ENCODE measurements at regions not wholly inside any gene's neighbourhood (a gene's known extent, or its start where the extent isn't known, plus 50 kb on each side); places are given as distances from the start of the nearest gene placed in this dataset.

DNA sequence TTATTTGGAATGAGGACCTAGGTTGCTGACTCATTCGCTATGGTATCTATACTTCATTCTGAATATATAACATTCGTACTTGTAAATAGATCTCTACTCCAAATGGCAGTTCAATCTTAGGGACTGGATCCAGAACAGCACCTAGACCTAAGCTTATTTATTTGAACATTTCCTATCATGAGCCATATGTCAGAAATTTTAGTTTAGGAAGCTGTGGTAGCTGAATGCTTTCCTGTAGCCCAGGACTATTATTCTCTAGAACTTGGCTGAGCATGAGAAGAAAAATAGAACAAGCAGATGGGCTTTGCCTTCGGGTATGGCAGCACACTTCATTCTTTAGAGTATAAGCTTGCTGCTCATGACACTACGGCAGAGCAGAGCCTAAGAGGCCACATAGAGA lies 1114.4 kb upstream of the B3GALT2 start:
- DNase-seq (ENCODE audit: low spot score in 2 of 2): no peak
- Histone ChIP-seq H3K27ac (no peak overlapping the region), H3K4me1 (no peaks in the 10 kb centered on the region), H3K4me3 (no peak overlapping the region), H3K27me3 (no peaks in the 10 kb centered on the region), H3K9me3 (no peaks in the 10 kb centered on the region), H3K36me3 (no peaks in the 10 kb centered on the region)
- WGBS, 2 donors: 77 to 85% methylated on average over 4 of the region's 4 CpGs
- TF ChIP-seq POLR2A (IDR thresholded peaks at IDR 0.05) (no peak), EP300 (IDR thresholded peaks at IDR 0.05) (no peak)
- TF ChIP-seq, protein P1, sequence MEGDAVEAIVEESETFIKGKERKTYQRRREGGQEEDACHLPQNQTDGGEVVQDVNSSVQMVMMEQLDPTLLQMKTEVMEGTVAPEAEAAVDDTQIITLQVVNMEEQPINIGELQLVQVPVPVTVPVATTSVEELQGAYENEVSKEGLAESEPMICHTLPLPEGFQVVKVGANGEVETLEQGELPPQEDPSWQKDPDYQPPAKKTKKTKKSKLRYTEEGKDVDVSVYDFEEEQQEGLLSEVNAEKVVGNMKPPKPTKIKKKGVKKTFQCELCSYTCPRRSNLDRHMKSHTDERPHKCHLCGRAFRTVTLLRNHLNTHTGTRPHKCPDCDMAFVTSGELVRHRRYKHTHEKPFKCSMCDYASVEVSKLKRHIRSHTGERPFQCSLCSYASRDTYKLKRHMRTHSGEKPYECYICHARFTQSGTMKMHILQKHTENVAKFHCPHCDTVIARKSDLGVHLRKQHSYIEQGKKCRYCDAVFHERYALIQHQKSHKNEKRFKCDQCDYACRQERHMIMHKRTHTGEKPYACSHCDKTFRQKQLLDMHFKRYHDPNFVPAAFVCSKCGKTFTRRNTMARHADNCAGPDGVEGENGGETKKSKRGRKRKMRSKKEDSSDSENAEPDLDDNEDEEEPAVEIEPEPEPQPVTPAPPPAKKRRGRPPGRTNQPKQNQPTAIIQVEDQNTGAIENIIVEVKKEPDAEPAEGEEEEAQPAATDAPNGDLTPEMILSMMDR (IDR thresholded peaks at IDR 0.05): no peak

DNA sequence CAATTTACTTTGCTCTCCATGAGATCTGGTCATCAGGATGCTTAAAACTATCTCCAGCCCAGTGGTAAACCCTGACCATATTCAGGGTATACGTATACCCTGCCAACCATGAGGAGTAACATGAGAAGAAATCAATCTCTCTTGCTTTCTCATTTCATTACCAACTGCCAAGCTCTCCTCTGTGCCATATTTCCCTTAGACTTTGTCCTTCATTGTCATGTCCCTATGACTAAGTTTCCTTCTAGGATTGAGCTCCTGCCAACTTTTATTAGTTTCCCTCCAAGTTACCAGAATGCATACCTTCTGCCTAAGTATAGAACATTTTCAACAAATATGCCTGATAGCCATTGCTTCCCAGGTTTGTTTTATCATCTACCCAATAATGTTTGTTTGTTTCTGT lies 1113.9 kb upstream of the B3GALT2 start:
- TF ChIP-seq EP300 (IDR thresholded peaks at IDR 0.05) (no peak), POLR2A (IDR thresholded peaks at IDR 0.05) (no peak)
- TF ChIP-seq, protein P1 (IDR thresholded peaks at IDR 0.05): no peak
- Histone ChIP-seq H3K27ac (no peak overlapping the region), H3K27me3 (no peaks in the 10 kb centered on the region), H3K9me3 (no peaks in the 10 kb centered on the region), H3K4me3 (no peak overlapping the region), H3K4me1 (no peaks in the 10 kb centered on the region), H3K36me3 (no peaks in the 10 kb centered on the region)
- 80 to 90% methylated on average over 1 of the region's 1 CpG for WGBS, 2 donors
- no peak for DNase-seq (ENCODE audit: low spot score in 2 of 2)

DNA sequence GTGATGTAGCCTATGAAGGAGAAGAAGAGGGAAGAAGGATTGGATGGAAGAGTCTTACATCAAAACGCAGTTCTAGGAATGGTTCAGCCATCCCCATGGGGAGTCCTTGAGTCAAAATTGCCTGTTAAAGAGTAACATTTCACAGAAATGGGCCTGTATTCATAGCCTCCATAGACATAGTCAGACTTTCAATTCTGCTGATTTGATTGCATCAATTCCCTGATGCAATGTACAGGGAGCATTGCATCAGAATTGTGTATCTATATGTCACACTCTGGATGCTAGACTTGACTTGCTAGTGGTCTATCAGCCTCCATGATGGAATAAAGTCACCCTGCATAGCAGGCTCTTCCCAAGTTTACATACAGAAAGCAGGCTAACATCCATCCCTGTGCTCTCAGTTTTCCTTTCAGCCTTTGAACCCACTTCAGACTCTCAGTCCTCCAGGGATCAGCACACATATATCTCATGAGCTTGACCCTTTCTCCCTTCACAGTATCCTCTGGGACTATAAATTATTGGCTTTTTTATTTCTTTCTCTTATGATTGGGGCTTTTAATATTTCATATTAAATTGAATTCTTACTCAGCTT lies 1111.7 kb upstream of the B3GALT2 start:
- no peaks in the 10 kb centered on the region for H3K4me1 ChIP-seq
- TF ChIP-seq POLR2A (IDR thresholded peaks at IDR 0.05): no peak
- no peak for TF ChIP-seq EP300 (IDR thresholded peaks at IDR 0.05)
- TF ChIP-seq, protein P1 (IDR thresholded peaks at IDR 0.05): no peak

DNA sequence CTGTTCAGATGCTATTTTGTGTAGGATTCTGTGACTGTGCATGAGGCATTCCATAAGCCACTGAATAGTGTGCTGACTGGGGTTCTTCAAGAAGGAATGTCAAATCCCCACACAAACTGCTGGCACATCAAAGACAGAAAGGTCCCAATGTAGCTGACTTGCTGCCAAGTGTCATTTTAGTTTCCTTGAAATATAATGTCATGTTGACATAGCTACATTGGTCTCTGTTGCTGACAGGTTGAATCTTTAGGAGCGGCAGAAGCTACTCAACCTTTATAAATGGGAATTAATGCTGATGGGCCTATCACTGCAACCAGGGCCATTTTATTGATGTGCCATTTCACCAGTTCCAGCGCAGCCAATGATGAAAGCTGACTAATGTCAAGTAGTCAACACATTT lies 1110.7 kb upstream of the B3GALT2 start:
- H3K4me3 ChIP-seq: no peak overlapping the region
- TF ChIP-seq POLR2A (IDR thresholded peaks at IDR 0.05): no peak
- no peak for TF ChIP-seq EP300 (IDR thresholded peaks at IDR 0.05)
- TF ChIP-seq, protein P1 (IDR thresholded peaks at IDR 0.05): no peak
- no peaks in the 10 kb centered on the region for H3K36me3 ChIP-seq
- DNase-seq (ENCODE audit: low spot score in 2 of 2): no peak
- no peaks in the 10 kb centered on the region for H3K4me1 ChIP-seq
- H3K9me3 ChIP-seq: no peaks in the 10 kb centered on the region
- no peak overlapping the region for H3K27ac ChIP-seq
- no peaks in the 10 kb centered on the region for H3K27me3 ChIP-seq
- 94 to 98% methylated on average over 2 of the region's 2 CpGs for WGBS, 2 donors

More for the DNA sequence above, 1111.7 kb upstream of the B3GALT2 start:
- no peaks in the 10 kb centered on the region for H3K27me3 ChIP-seq
- no peak for DNase-seq (ENCODE audit: low spot score in 2 of 2)
- no peak overlapping the region for H3K27ac ChIP-seq
- 94 to 100% methylated on average over 1 of the region's 1 CpG for WGBS, 2 donors
- H3K4me3 ChIP-seq: no peak overlapping the region
- no peaks in the 10 kb centered on the region for H3K36me3 ChIP-seq
- H3K9me3 ChIP-seq: no peaks in the 10 kb centered on the region

DNA sequence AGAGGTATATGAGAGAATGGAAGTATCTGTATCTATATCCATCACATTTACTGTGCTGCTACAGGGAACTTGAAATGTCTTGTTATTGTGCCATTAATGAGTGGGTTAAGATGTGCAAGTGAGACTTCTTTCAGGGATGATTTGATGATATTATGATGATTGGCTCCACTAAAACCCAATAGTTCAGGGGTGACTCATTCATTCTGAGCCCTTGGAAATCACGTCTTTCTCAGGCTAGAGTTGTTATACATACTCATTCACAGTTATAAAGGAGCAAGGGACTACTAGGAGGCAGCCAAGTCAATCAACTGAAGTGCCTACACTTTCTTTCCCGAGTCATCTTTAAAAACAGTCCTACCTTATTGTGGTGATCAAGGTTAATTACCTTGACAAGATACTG lies 1109.8 kb upstream of the B3GALT2 start:
- no peak overlapping the region for H3K27ac ChIP-seq
- no peaks in the 10 kb centered on the region for H3K9me3 ChIP-seq
- H3K4me3 ChIP-seq: no peak overlapping the region
- no peaks in the 10 kb centered on the region for H3K27me3 ChIP-seq
- TF ChIP-seq EP300 (IDR thresholded peaks at IDR 0.05): no peak
- no peaks in the 10 kb centered on the region for H3K36me3 ChIP-seq
- 67 to 72% methylated on average over 2 of the region's 2 CpGs for whole genome bisulfite sequencing, 2 donors
- DNase-seq (ENCODE audit: low spot score in 2 of 2): no peak
- no peaks in the 10 kb centered on the region for H3K4me1 ChIP-seq

DNA sequence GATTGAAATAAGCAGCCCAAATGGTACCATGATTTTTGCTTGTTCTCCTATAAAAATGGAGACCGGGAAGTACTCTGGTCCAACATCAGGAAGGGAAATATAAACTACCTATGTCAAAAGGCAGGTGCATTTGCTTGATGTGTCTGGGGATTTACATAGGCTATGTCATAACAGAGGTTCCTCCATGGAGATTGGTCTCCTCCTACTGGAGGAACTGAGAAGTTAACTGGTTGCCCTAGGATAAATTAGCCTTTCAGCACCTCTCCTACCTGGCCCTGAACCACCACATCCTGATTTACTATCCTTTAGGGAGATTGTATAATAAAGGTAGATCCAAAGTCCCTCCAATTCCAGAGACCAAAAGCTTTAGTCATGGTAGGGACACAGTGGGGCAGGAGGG lies 1109.3 kb upstream of the B3GALT2 start:
- Histone ChIP-seq H3K27me3 (no peaks in the 10 kb centered on the region), H3K4me3 (no peak overlapping the region), H3K9me3 (no peaks in the 10 kb centered on the region), H3K36me3 (no peaks in the 10 kb centered on the region), H3K4me1 (no peaks in the 10 kb centered on the region), H3K27ac (no peak overlapping the region)
- TF ChIP-seq, protein P1 (IDR thresholded peaks at IDR 0.05): peak in 4 of 5 experiments; percentile 17 to 50 (median 32)
- TF ChIP-seq POLR2A (IDR thresholded peaks at IDR 0.05): no peak
- WGBS, 2 donors: 39 to 54% methylated on average over 1 of the region's 1 CpG
- DNase-seq (ENCODE audit: low spot score in 2 of 2): no peak
